ENCODE measurements at regions not wholly inside any gene's neighbourhood (a gene's known extent, or its start where the extent isn't known, plus 50 kb on each side); places are given as distances from the start of the nearest gene placed in this dataset.

DNA sequence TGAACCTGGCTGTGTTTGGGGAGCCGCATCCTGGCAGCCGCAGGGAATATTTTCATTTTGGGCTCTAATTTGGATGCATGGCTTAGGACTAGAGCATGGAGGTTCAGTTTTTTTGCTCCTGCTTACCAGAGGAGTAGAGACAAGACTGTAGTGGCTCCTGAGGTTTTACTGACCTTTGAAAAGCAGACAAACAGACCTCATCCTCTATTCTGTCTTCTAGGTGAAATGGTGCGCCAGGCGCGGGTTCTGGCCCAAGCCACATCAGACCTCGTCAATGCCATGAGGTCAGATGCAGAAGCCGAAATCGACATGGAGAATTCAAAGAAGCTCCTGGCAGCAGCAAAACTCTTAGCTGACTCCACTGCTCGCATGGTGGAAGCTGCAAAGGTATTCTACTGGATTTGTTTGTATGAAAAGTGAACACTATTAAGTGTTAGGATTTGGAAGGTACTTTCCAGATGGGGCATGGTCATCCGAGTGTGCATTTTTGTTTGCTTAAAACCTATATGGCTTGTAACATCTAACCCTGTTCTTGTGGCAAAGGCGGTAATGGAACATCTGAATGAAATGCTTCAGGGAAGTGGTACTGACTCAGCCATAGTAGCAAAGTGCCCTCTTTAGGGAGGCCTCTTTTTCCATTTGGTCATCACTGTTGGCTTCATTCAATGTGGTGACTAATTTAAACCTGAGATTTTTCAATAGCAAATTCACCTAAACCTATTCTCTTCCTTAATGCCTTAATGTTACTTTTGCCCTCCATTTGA is 330.7 kb upstream of the TPM1 start:
- TF ChIP-seq EZH2phosphoT487 (IDR thresholded peaks at IDR 0.05; ENCODE audit: low read depth, severe bottlenecking, unreplicated experiment) (no peak), EZH2 (IDR thresholded peaks at IDR 0.05; ENCODE audit: borderline replicate concordance) (no peak)
- TF ChIP-seq, protein P1, sequence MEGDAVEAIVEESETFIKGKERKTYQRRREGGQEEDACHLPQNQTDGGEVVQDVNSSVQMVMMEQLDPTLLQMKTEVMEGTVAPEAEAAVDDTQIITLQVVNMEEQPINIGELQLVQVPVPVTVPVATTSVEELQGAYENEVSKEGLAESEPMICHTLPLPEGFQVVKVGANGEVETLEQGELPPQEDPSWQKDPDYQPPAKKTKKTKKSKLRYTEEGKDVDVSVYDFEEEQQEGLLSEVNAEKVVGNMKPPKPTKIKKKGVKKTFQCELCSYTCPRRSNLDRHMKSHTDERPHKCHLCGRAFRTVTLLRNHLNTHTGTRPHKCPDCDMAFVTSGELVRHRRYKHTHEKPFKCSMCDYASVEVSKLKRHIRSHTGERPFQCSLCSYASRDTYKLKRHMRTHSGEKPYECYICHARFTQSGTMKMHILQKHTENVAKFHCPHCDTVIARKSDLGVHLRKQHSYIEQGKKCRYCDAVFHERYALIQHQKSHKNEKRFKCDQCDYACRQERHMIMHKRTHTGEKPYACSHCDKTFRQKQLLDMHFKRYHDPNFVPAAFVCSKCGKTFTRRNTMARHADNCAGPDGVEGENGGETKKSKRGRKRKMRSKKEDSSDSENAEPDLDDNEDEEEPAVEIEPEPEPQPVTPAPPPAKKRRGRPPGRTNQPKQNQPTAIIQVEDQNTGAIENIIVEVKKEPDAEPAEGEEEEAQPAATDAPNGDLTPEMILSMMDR (IDR thresholded peaks at IDR 0.05; ENCODE audit: poor library complexity), result no peak
- Histone ChIP-seq H3K27ac (no peak overlapping the region), H3K4me2 (no peak overlapping the region), H3K36me3 (replicated peaks; ENCODE audit: insufficient read depth, low read depth) (no peaks in the 10 kb centered on the region), H2AFZ (no peak overlapping the region), H3K79me2 (no peaks in the 10 kb centered on the region), H3K4me3 (no peak overlapping the region), H3K4me1 (ENCODE audit: insufficient read depth) (no peaks in the 10 kb centered on the region), H3K9me3 (ENCODE audit: low read depth) (no peaks in the 10 kb centered on the region), H3K9me2 (replicated peaks; ENCODE audit: insufficient read depth) (no peaks in the 10 kb centered on the region), H3K27me3 (no peaks in the 10 kb centered on the region), H4K20me1 (ENCODE audit: insufficient read depth, poor library complexity, severe bottlenecking) (no peaks in the 10 kb centered on the region)
- no peak for DNase-seq (ENCODE audit: low spot score)
- WGBS (ENCODE audit: low lambda C conversion rate, missing lambda C conversion rate), result 96% methylated on average over 11 of the region's 11 CpGs

DNA sequence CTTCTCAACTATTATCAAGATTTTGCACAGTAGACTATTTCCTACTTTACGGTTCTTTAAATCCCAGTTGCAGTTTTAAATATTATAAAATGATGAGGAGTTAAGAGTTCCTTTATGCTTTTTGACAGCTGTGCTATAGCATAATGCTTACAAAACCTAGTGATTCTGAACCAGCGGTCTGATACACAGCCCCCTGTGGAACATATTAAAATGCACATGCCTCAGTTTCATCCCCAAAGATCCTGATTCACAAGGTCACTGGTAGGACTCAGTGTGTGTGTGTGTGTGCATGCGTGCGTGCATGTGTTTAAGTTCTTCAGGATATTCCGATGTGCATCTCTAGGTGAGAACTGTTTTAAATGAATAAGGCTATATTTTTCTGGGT is 330.1 kb upstream of the TPM1 start:
- WGBS (ENCODE audit: low lambda C conversion rate, missing lambda C conversion rate), result 78% methylated on average over 5 of the region's 5 CpGs
- Histone ChIP-seq H2AFZ (no peak overlapping the region), H3K27me3 (no peaks in the 10 kb centered on the region), H3K4me2 (no peak overlapping the region), H3K4me3 (no peak overlapping the region), H3K4me1 (ENCODE audit: insufficient read depth) (no peaks in the 10 kb centered on the region), H3K9me2 (replicated peaks; ENCODE audit: insufficient read depth) (no peaks in the 10 kb centered on the region), H3K9me3 (ENCODE audit: low read depth) (no peaks in the 10 kb centered on the region), H3K79me2 (no peaks in the 10 kb centered on the region), H4K20me1 (ENCODE audit: insufficient read depth, poor library complexity, severe bottlenecking) (no peaks in the 10 kb centered on the region), H3K36me3 (replicated peaks; ENCODE audit: insufficient read depth, low read depth) (no peaks in the 10 kb centered on the region), H3K27ac (no peak overlapping the region)
- TF ChIP-seq EZH2phosphoT487 (IDR thresholded peaks at IDR 0.05; ENCODE audit: low read depth, severe bottlenecking, unreplicated experiment) (no peak), EZH2 (IDR thresholded peaks at IDR 0.05; ENCODE audit: borderline replicate concordance) (no peak)
- TF ChIP-seq, protein P1 (IDR thresholded peaks at IDR 0.05; ENCODE audit: poor library complexity), result no peak
- DNase-seq (ENCODE audit: low spot score), result no peak

- no peak overlapping the region for H2AFZ ChIP-seq
- H3K4me1 ChIP-seq (ENCODE audit: insufficient read depth), result no peaks in the 10 kb centered on the region
- no peak overlapping the region for H3K4me2 ChIP-seq
- no peak overlapping the region for H3K27ac ChIP-seq
- H3K36me3 ChIP-seq (replicated peaks; ENCODE audit: insufficient read depth, low read depth), result no peaks in the 10 kb centered on the region
- TF ChIP-seq EZH2 (IDR thresholded peaks at IDR 0.05; ENCODE audit: borderline replicate concordance) (no peak), EZH2phosphoT487 (IDR thresholded peaks at IDR 0.05; ENCODE audit: low read depth, severe bottlenecking, unreplicated experiment) (no peak)
- TF ChIP-seq, protein P1 (IDR thresholded peaks at IDR 0.05; ENCODE audit: poor library complexity), result no peak
- no peaks in the 10 kb centered on the region for H3K9me3 ChIP-seq (ENCODE audit: low read depth)
- no peaks in the 10 kb centered on the region for H3K9me2 ChIP-seq (replicated peaks; ENCODE audit: insufficient read depth)
- no peaks in the 10 kb centered on the region for H3K79me2 ChIP-seq
- no peaks in the 10 kb centered on the region for H3K27me3 ChIP-seq
- no peak overlapping the region for H3K4me3 ChIP-seq
- DNase-seq (ENCODE audit: low spot score), result no peak
- no peaks in the 10 kb centered on the region for H4K20me1 ChIP-seq (ENCODE audit: insufficient read depth, poor library complexity, severe bottlenecking)
Observed at GRCh38 chr15:62715946-62716345, 326.6 kb upstream of the TPM1 start.
